Endodermal cell (in vitro differentiated cells): ENCODE measurements at regions not wholly inside any gene's neighbourhood (a gene's known extent, or its start where the extent isn't known, plus 50 kb on each side); places are given as distances from the start of the nearest gene placed in this dataset.

Source experiments
- DNase-seq: peaks from one replicate; pipeline ENCODE4 v3.0.0-alpha.2; 2017
- H3K27ac ChIP-seq: 2 replicates; pipeline ENCODE4 v1.5.1; 2013; ENCODE audit warnings: mild to moderate bottlenecking, low read depth, low read length, moderate library complexity
- H3K27me3 ChIP-seq: 2 replicates; pipeline ENCODE4 v1.6.1; 2013; ENCODE audit warnings: mild to moderate bottlenecking, low read length, moderate library complexity; ENCODE audit not compliant: insufficient read depth, control insufficient read depth, poor library complexity, severe bottlenecking
- H3K36me3 ChIP-seq: 2 replicates; pipeline ENCODE4 v1.7.0; 2013; ENCODE audit warnings: mild to moderate bottlenecking, low read length, moderate library complexity; ENCODE audit not compliant: control insufficient read depth, insufficient read depth
- H3K4me1 ChIP-seq: one replicate; pipeline ENCODE4 v1.7.0; 2013; ENCODE audit warnings: low read length; ENCODE audit not compliant: control insufficient read depth, insufficient read depth
- H3K4me3 ChIP-seq: 2 replicates; pipeline ENCODE4 v1.5.1; 2013; ENCODE audit warnings: mild to moderate bottlenecking, low read length, moderate library complexity
- H3K9ac ChIP-seq: 2 replicates; pipeline ENCODE4 v1.6.1; 2013; ENCODE audit warnings: mild to moderate bottlenecking, low read length, moderate library complexity; ENCODE audit not compliant: poor library complexity, severe bottlenecking; ENCODE audit errors: extremely low read depth
- H3K9me3 ChIP-seq: 2 replicates; pipeline ENCODE4 v1.6.1; 2013; ENCODE audit warnings: mild to moderate bottlenecking, low read length, moderate library complexity; ENCODE audit not compliant: control insufficient read depth
- H3K27ac Mint-ChIP-seq: 2 replicates; pipeline ENCODE4 v1.8.0; 2020; ENCODE audit warnings: mixed read lengths
- H3K27me3 Mint-ChIP-seq: 2 replicates; pipeline ENCODE4 v1.8.0; 2021; ENCODE audit warnings: mild to moderate bottlenecking, mixed read lengths; ENCODE audit not compliant: insufficient read depth
- H3K36me3 Mint-ChIP-seq: 2 replicates; pipeline ENCODE4 v1.8.0; 2020; ENCODE audit warnings: low read depth, mixed read lengths
- H3K4me1 Mint-ChIP-seq: 2 replicates; pipeline ENCODE4 v1.8.0; 2020; ENCODE audit warnings: mixed read lengths
- H3K4me3 Mint-ChIP-seq: 2 replicates; pipeline ENCODE4 v1.8.0; 2020; ENCODE audit warnings: mild to moderate bottlenecking, moderate library complexity, mixed read lengths
- H3K9me3 Mint-ChIP-seq: 2 replicates; pipeline ENCODE4 v1.8.0; 2020; ENCODE audit warnings: mild to moderate bottlenecking, mixed read lengths
- WGBS, 2 experiments: methylation state at CpG; one replicate each; pipeline versions ENCODE4 v1.1.5 to v1.1.7; 2013; ENCODE audit warnings: missing lambda C conversion rate in 2 of 2, mixed read lengths in 1 of 2; ENCODE audit not compliant: insufficient coverage in 1 of 2, insufficient read length in 1 of 2; 5-methylcytosine and 5-hydroxymethylcytosine counted together
- TF ChIP-seq, protein P1 (sequence below): fragments of 200-600 bp; sonication (generic); conservative IDR thresholded peaks from 2 replicates; pipeline ENCODE4 v1.5.0; 2021; ENCODE audit warnings: antibody characterized with exemption, mild to moderate bottlenecking

DNA sequence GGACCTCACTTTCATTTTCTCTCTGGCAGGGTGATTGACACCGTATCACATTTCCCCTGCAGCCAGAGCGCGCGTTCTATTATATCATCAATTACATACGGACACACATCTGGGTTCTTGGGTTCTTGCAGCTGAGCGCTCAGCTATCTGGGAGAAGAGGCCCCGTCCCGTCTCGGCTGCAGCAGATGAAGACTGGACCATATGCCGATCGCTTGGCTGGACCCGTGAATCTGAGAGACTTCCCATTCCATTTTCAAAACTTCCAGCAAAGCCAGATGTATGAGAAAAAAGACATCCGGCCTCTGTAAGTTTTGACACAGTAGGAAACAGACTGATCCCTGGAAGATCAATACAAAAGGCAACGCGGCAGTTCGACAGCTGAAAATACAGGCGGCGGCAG is 99.8 kb downstream of the JCAD start:
- H3K4me3 ChIP-seq = no peak overlapping the region
- H3K4me1 Mint-ChIP-seq = peaks cover 4% of the 10 kb centered on the region
- no peak for DNase-seq
- TF ChIP-seq, protein P1, sequence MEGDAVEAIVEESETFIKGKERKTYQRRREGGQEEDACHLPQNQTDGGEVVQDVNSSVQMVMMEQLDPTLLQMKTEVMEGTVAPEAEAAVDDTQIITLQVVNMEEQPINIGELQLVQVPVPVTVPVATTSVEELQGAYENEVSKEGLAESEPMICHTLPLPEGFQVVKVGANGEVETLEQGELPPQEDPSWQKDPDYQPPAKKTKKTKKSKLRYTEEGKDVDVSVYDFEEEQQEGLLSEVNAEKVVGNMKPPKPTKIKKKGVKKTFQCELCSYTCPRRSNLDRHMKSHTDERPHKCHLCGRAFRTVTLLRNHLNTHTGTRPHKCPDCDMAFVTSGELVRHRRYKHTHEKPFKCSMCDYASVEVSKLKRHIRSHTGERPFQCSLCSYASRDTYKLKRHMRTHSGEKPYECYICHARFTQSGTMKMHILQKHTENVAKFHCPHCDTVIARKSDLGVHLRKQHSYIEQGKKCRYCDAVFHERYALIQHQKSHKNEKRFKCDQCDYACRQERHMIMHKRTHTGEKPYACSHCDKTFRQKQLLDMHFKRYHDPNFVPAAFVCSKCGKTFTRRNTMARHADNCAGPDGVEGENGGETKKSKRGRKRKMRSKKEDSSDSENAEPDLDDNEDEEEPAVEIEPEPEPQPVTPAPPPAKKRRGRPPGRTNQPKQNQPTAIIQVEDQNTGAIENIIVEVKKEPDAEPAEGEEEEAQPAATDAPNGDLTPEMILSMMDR = no peak
- H3K4me1 ChIP-seq = no peaks in the 10 kb centered on the region
- H3K9ac ChIP-seq = no peak overlapping the region
- H3K9me3 Mint-ChIP-seq = peaks cover 9% of the 10 kb centered on the region
- no peaks in the 10 kb centered on the region for H3K27me3 ChIP-seq
- H3K36me3 ChIP-seq = no peaks in the 10 kb centered on the region
- H3K27ac ChIP-seq = no peak overlapping the region
- 92 to 95% methylated on average over 17 to 18 of the region's 18 CpGs for WGBS, 2 experiments
- peaks cover 2% of the 10 kb centered on the region for H3K27me3 Mint-ChIP-seq
- H3K27ac Mint-ChIP-seq = no peak overlapping the region
- H3K36me3 Mint-ChIP-seq = no peaks in the 10 kb centered on the region
- no peak overlapping the region for H3K4me3 Mint-ChIP-seq
- no peaks in the 10 kb centered on the region for H3K9me3 ChIP-seq

DNA sequence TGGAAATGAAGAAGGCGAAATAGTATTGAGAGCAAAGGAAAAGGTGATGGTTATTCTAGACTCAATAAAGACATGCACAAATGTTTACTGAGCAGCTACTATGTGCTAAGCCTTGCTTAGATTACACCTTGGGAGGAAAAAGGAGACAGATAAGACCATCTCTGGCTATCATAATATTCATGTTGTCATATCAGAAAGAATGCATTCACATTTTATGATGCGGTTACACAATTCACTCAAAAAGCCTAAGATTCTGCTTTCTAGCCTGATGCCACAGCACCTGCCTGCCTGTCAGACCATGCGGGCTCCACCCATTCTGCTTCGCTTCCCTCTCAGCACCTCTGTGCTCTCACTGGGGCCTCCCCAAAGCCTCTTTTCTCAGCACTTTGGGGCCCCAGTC is 100.9 kb downstream of the JCAD start:
- DNase-seq = no peak
- H3K9me3 ChIP-seq = no peaks in the 10 kb centered on the region
- H3K27ac Mint-ChIP-seq = no peak overlapping the region
- H3K9ac ChIP-seq = no peak overlapping the region
- peaks cover 9% of the 10 kb centered on the region for H3K9me3 Mint-ChIP-seq
- H3K27ac ChIP-seq = no peak overlapping the region
- no peaks in the 10 kb centered on the region for H3K27me3 ChIP-seq
- H3K4me3 Mint-ChIP-seq = no peak overlapping the region
- peaks cover 4% of the 10 kb centered on the region for H3K4me1 Mint-ChIP-seq
- H3K4me3 ChIP-seq = no peak overlapping the region
- 94 to 95% methylated on average over 4 of the region's 4 CpGs for WGBS, 2 experiments
- no peaks in the 10 kb centered on the region for H3K27me3 Mint-ChIP-seq
- no peaks in the 10 kb centered on the region for H3K36me3 Mint-ChIP-seq
- H3K36me3 ChIP-seq = no peaks in the 10 kb centered on the region
- no peaks in the 10 kb centered on the region for H3K4me1 ChIP-seq
- TF ChIP-seq, protein P1 = no peak

DNA sequence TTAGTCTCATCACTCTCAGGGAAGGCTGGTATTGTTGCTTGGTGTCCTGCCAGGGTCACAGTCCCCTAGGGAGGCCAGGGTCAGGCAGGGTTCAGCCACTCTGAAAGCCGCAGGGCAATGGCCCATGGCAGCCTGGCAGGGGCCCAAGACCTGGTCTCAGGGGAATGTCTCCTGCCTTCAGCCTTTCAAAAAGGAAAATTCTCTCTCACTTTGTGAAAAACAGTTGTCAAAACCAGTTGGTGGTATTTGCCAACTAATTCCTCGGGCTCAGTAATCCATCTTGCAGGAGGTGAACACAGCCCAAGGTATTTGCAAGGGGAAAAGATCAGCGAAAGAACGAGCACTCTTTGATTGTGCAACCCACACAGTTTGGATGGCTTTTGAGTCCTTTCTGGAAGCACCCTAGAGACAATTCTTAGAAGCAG is 101.5 kb downstream of the JCAD start:
- Mint-ChIP-seq H3K4me3 (no peak overlapping the region), H3K9me3 (peaks cover 9% of the 10 kb centered on the region), H3K27ac (no peak overlapping the region), H3K36me3 (no peaks in the 10 kb centered on the region), H3K4me1 (peaks cover 4% of the 10 kb centered on the region), H3K27me3 (no peaks in the 10 kb centered on the region)
- WGBS, 2 experiments = 60 to 91% methylated on average over 4 of the region's 4 CpGs
- no peak for DNase-seq
- H3K9ac ChIP-seq = no peak overlapping the region
- no peaks in the 10 kb centered on the region for H3K9me3 ChIP-seq
- H3K4me1 ChIP-seq = no peaks in the 10 kb centered on the region
- no peaks in the 10 kb centered on the region for H3K27me3 ChIP-seq
- H3K36me3 ChIP-seq = no peaks in the 10 kb centered on the region
- TF ChIP-seq, protein P1 = no peak
- no peak overlapping the region for H3K27ac ChIP-seq
- no peak overlapping the region for H3K4me3 ChIP-seq
